ENCODE measurements at regions not wholly inside any gene's neighbourhood (a gene's known extent, or its start where the extent isn't known, plus 50 kb on each side); places are given as distances from the start of the nearest gene placed in this dataset.

DNA sequence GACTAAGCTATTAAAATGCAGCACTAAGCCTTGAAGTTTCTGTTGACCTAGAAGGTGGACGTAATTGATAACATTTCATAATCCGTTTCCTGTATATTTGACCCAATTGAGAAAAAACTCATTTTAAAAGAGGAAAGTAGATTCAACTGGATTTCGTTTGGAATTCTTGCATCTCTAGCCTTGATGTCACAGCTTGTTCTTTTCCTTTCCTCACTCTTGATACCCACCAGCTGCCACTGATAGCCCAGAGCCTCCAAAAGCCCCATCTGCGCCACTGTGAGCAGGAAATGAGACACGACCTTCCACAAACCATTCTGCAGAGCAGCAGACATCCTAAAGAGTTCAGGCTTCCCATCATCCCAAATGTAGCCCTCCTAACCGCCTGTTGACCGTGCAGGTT is 61.8 kb downstream of the FOXB1 start:
- H3K27me3 ChIP-seq (ENCODE audit: insufficient read depth, low read length), result no peaks in the 10 kb centered on the region
- DNase-seq, result no peak

More for the DNA sequence above, 61.8 kb downstream of the FOXB1 start:
- TF ChIP-seq, protein P1, sequence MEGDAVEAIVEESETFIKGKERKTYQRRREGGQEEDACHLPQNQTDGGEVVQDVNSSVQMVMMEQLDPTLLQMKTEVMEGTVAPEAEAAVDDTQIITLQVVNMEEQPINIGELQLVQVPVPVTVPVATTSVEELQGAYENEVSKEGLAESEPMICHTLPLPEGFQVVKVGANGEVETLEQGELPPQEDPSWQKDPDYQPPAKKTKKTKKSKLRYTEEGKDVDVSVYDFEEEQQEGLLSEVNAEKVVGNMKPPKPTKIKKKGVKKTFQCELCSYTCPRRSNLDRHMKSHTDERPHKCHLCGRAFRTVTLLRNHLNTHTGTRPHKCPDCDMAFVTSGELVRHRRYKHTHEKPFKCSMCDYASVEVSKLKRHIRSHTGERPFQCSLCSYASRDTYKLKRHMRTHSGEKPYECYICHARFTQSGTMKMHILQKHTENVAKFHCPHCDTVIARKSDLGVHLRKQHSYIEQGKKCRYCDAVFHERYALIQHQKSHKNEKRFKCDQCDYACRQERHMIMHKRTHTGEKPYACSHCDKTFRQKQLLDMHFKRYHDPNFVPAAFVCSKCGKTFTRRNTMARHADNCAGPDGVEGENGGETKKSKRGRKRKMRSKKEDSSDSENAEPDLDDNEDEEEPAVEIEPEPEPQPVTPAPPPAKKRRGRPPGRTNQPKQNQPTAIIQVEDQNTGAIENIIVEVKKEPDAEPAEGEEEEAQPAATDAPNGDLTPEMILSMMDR (conservative IDR thresholded peaks at IDR 0.05), result no peak
- WGBS (ENCODE audit: extremely low coverage, insufficient read length, low lambda C conversion rate), result no CpG with 5 or more reads among the region's 7 CpGs
- no peak overlapping the region for H3K4me3 Mint-ChIP-seq
- Histone ChIP-seq H3K79me1 (ENCODE audit: insufficient read depth, low read depth, low read length, poor library complexity, severe bottlenecking) (no peaks in the 10 kb centered on the region), H3K18ac (ENCODE audit: insufficient read length, low read depth, low read length) (no peak overlapping the region), H3K27ac (ENCODE audit: insufficient read length, low read depth, low read length) (no peak overlapping the region), H3T11ph (ENCODE audit: low read length) (no peak overlapping the region), H3K56ac (ENCODE audit: insufficient read length, low read depth, low read length) (no peak overlapping the region), H3K4me2 (ENCODE audit: insufficient read depth, insufficient read length, low read length) (no peak overlapping the region), H3K79me2 (ENCODE audit: insufficient read depth, low read length) (no peaks in the 10 kb centered on the region), H2BK12ac (ENCODE audit: insufficient read length, low read depth, low read length) (no peak overlapping the region), H4K8ac (replicated peaks; ENCODE audit: insufficient read length, low read depth, low read length) (no peak overlapping the region), H4K91ac (ENCODE audit: insufficient read length, low read depth, low read length) (no peak overlapping the region), H2BK120ac (ENCODE audit: low read depth, low read length, poor library complexity, severe bottlenecking) (no peak overlapping the region), H3K23ac (ENCODE audit: insufficient read length, low read depth, low read length) (no peak overlapping the region), H3K4me1 (ENCODE audit: insufficient read depth, low read length) (0 out of 2 replicates have a peak, but pooled peaks cover 2% of the 10 kb centered on the region), H2AK5ac (ENCODE audit: insufficient read length, low read length) (no peak overlapping the region), H2AFZ (ENCODE audit: low read length) (no peak overlapping the region), H3K14ac (ENCODE audit: insufficient read depth, low read length) (no peak overlapping the region), H2BK20ac (ENCODE audit: low read depth, low read length, poor library complexity, severe bottlenecking) (no peak overlapping the region), H3K4ac (ENCODE audit: low read depth, low read length) (no peak overlapping the region), H4K20me1 (ENCODE audit: control insufficient read depth, insufficient read depth, insufficient read length) (no peaks in the 10 kb centered on the region), H3K9ac (ENCODE audit: extremely low read depth, insufficient read length, low read length) (no peak overlapping the region), H3K23me2 (ENCODE audit: insufficient read length, low read depth, low read length, poor library complexity, severe bottlenecking) (no peaks in the 10 kb centered on the region), H2BK15ac (ENCODE audit: low read depth, low read length) (no peak overlapping the region), H3K9me3 (ENCODE audit: control insufficient read depth, low read depth, low read length) (peaks cover 5% of the 10 kb centered on the region), H4K5ac (ENCODE audit: insufficient read length, low read depth, low read length) (no peak overlapping the region), H2BK5ac (ENCODE audit: insufficient read length, low read length) (no peak overlapping the region)
- H3K4me1 Mint-ChIP-seq, result peaks cover 16 to 18% of the 10 kb centered on the region in 2 experiments
- peaks cover 1% of the 10 kb centered on the region; the same call in 1 of the 2 replicates for H3K27me3 Mint-ChIP-seq (ENCODE audit: low read depth)
- H3K36me3 Mint-ChIP-seq (ENCODE audit: insufficient read depth in 1 of 3, low read depth in 3 of 3), result peaks cover 5 to 15% (median 12%) of the 10 kb centered on the region in 3 experiments
- peaks cover 13 to 17% of the 10 kb centered on the region in 2 experiments for H3K9me3 Mint-ChIP-seq
- 0 out of 7 replicates have a peak overlapping the region, but pooled peaks of 1 of the 3 experiments have one; percentile 5 for H3K27ac Mint-ChIP-seq

Data from H9 (cell line).